ENCODE measurements at regions not wholly inside any gene's neighbourhood (a gene's known extent, or its start where the extent isn't known, plus 50 kb on each side); places are given as distances from the start of the nearest gene placed in this dataset.

GRCh38 chr11:69376155-69377028 is 82.4 kb downstream of the MYEOV start:
- TF ChIP-seq, protein P1, sequence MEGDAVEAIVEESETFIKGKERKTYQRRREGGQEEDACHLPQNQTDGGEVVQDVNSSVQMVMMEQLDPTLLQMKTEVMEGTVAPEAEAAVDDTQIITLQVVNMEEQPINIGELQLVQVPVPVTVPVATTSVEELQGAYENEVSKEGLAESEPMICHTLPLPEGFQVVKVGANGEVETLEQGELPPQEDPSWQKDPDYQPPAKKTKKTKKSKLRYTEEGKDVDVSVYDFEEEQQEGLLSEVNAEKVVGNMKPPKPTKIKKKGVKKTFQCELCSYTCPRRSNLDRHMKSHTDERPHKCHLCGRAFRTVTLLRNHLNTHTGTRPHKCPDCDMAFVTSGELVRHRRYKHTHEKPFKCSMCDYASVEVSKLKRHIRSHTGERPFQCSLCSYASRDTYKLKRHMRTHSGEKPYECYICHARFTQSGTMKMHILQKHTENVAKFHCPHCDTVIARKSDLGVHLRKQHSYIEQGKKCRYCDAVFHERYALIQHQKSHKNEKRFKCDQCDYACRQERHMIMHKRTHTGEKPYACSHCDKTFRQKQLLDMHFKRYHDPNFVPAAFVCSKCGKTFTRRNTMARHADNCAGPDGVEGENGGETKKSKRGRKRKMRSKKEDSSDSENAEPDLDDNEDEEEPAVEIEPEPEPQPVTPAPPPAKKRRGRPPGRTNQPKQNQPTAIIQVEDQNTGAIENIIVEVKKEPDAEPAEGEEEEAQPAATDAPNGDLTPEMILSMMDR (IDR thresholded peaks at IDR 0.05; ENCODE audit: extremely low read depth in 1 of 2, insufficient read depth in 1 of 2, low read depth in 1 of 2, low read length in 2 of 2), result no peak
- no peak for TF ChIP-seq POLR2AphosphoS5 (IDR thresholded peaks at IDR 0.05; ENCODE audit: insufficient read depth, low read depth, low read length)
- no peak for TF ChIP-seq FOS (IDR thresholded peaks at IDR 0.05; ENCODE audit: borderline replicate concordance, insufficient read depth, low read length)
- TF ChIP-seq POLR2A (IDR thresholded peaks at IDR 0.05; ENCODE audit: low read depth, low read length), result no peak
- no peak for TF ChIP-seq EZH2 (IDR thresholded peaks at IDR 0.05; ENCODE audit: borderline replicate concordance, low read depth, low read length, severe bottlenecking)
- no peak for TF ChIP-seq MAX (IDR thresholded peaks at IDR 0.05; ENCODE audit: insufficient read depth, insufficient read length)
- TF ChIP-seq JUN (IDR thresholded peaks at IDR 0.05; ENCODE audit: borderline replicate concordance, insufficient read depth, insufficient read length, low read depth), result no peak
- no peak for TF ChIP-seq MYC (IDR thresholded peaks at IDR 0.05; ENCODE audit: low read depth, low read length)
